A673 (cell line): ENCODE measurements at regions not wholly inside any gene's neighbourhood (a gene's known extent, or its start where the extent isn't known, plus 50 kb on each side); places are given as distances from the start of the nearest gene placed in this dataset.

ENCODE experiments used
- EZH2 ChIP-seq: fragments of 200-600 bp; sonication (generic); IDR thresholded peaks from 2 replicates; pipeline ENCODE4 v1.6.1; 2017; ENCODE audit warnings: borderline replicate concordance, low read depth, mild to moderate bottlenecking, mixed read lengths, antibody characterized with exemption, low read length; ENCODE audit not compliant: poor library complexity, severe bottlenecking
- TF ChIP-seq, protein P1 (sequence below): fragments of 300-800, 200-600 bp; sonication (generic); conservative IDR thresholded peaks from 2 replicates; pipeline ENCODE4 v1.5.1; 2017; ENCODE audit warnings: low read depth, mild to moderate bottlenecking, antibody characterized with exemption, low read length, moderate library complexity, mixed read lengths

DNA sequence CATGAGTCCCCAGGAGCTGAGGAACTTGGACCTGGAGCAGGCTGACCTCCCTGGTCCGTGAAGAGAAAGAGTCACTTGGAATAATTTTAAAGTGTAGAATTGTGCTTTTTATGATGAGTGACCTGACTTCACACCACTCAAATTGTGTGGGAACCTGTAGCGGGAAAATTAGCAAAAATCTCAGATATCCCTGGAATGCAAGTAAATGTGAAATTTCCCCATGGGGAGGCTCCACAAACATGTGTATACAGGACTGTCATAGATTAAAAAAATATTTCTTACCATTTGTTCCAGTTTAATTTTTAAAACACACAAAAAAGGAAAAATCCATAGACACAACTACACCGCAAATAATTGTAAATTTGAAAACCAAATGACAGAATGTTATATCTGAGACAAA lies 1079.6 kb upstream of the PABPC4L start:
- TF ChIP-seq, protein P1, sequence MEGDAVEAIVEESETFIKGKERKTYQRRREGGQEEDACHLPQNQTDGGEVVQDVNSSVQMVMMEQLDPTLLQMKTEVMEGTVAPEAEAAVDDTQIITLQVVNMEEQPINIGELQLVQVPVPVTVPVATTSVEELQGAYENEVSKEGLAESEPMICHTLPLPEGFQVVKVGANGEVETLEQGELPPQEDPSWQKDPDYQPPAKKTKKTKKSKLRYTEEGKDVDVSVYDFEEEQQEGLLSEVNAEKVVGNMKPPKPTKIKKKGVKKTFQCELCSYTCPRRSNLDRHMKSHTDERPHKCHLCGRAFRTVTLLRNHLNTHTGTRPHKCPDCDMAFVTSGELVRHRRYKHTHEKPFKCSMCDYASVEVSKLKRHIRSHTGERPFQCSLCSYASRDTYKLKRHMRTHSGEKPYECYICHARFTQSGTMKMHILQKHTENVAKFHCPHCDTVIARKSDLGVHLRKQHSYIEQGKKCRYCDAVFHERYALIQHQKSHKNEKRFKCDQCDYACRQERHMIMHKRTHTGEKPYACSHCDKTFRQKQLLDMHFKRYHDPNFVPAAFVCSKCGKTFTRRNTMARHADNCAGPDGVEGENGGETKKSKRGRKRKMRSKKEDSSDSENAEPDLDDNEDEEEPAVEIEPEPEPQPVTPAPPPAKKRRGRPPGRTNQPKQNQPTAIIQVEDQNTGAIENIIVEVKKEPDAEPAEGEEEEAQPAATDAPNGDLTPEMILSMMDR: no peak
- TF ChIP-seq EZH2: no peak
